Stimulated activated memory B cell treated with anti-CD40 and anti-IgM and Interleukin-4, amounts not matched to agents 10 μg/mL and 1 μg/mL and 100 μg/mL, for 72 hours (primary cell): ENCODE measurements at regions not wholly inside any gene's neighbourhood (a gene's known extent, or its start where the extent isn't known, plus 50 kb on each side); places are given as distances from the start of the nearest gene placed in this dataset.

Experiments
- ATAC-seq: fragments of 150-1000 bp; cut with Tn5 transposase; 2 replicates; pipeline ENCODE4 v1.10.0; 2021
- H3K27ac Mint-ChIP-seq: one replicate; pipeline ENCODE4 v1.8.0; 2022; ENCODE audit warnings: mild to moderate bottlenecking, mixed read lengths
- H3K27me3 Mint-ChIP-seq: one replicate; pipeline ENCODE4 v1.8.0; 2022; ENCODE audit warnings: mixed read lengths
- H3K36me3 Mint-ChIP-seq: one replicate; pipeline ENCODE4 v1.8.0; 2022; ENCODE audit warnings: mixed read lengths
- H3K4me1 Mint-ChIP-seq: one replicate; pipeline ENCODE4 v1.8.0; 2022; ENCODE audit warnings: mixed read lengths
- H3K4me3 Mint-ChIP-seq: one replicate; pipeline ENCODE4 v1.8.0; 2022; ENCODE audit warnings: mild to moderate bottlenecking, moderate library complexity, mixed read lengths
- H3K9me3 Mint-ChIP-seq: one replicate; pipeline ENCODE4 v1.8.0; 2022; ENCODE audit warnings: mixed read lengths

DNA sequence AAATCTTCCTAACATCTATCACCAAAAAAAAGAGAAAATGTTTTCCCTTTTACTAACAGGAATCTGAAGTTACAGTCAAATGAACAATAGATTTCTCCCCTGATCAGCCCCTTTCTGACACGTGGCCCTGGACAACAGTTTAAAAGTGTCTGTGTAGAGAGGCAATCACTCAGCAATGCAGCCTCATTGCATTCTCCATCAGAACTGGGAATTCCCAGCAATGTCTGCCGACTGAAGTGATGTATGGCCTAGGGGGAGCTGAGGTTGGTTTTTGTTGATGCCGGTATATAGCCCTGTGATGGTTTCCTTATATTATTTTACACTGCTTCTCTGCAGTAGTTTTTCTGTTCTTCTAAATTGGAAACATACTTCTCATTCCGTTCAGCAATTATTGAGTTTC, 904.3 kb upstream of the CDH8 start:
- H3K27ac Mint-ChIP-seq = no peak overlapping the region

DNA sequence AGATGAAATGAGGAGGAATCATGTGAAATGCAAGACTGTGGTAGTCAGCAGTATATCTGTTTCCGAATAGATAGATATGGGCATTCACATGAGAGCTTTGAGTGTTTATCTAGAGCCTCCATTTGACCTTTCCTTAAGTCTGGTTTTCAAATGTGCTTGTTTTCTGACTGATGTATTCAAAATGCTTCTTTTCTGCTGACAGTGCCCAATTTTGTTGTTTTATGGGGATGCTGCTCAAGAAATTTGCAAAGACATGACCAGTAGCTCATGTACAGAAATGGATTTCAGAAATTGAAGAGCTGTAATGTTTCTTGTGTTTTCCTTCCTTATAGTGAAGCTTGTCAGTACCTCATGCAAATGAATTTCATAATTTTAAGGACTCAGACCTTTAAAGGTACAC, 903.4 kb upstream of the CDH8 start:
- H3K9me3 Mint-ChIP-seq = peaks cover 3% of the 10 kb centered on the region
- no peaks in the 10 kb centered on the region for H3K36me3 Mint-ChIP-seq
- no peaks in the 10 kb centered on the region for H3K27me3 Mint-ChIP-seq
- ATAC-seq = no peak
- no peak overlapping the region for H3K4me3 Mint-ChIP-seq
- H3K27ac Mint-ChIP-seq = no peak overlapping the region
- H3K4me1 Mint-ChIP-seq = no peaks in the 10 kb centered on the region

More for the DNA sequence above, 904.3 kb upstream of the CDH8 start:
- Mint-ChIP-seq H3K9me3 (peaks cover 3% of the 10 kb centered on the region), H3K4me3 (no peak overlapping the region), H3K4me1 (no peaks in the 10 kb centered on the region), H3K27me3 (no peaks in the 10 kb centered on the region), H3K36me3 (no peaks in the 10 kb centered on the region)
- ATAC-seq = no peak

DNA sequence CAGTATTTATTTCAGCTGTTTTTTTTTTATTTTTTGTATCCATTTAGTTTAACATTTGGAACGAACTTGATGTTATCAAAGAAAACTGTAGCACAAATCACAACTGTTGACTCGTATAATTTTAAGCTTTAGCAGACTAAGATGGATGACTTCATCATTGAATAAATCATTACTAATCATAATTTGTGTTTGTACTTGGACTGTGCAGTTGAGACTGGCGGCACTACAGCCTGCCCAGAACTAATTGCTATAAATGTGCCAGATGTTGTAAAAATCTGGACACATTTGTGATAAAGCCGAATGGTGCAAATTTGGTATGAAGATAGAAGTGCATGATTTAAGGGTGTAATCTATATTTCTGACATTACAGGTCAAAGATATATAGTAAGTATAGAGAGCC, 897.7 kb upstream of the CDH8 start:
- no peaks in the 10 kb centered on the region for H3K9me3 Mint-ChIP-seq
- no peak overlapping the region for H3K27ac Mint-ChIP-seq
- H3K4me3 Mint-ChIP-seq = no peak overlapping the region
- H3K4me1 Mint-ChIP-seq = no peaks in the 10 kb centered on the region
- no peaks in the 10 kb centered on the region for H3K36me3 Mint-ChIP-seq
- ATAC-seq = no peak
- H3K27me3 Mint-ChIP-seq = no peaks in the 10 kb centered on the region

DNA sequence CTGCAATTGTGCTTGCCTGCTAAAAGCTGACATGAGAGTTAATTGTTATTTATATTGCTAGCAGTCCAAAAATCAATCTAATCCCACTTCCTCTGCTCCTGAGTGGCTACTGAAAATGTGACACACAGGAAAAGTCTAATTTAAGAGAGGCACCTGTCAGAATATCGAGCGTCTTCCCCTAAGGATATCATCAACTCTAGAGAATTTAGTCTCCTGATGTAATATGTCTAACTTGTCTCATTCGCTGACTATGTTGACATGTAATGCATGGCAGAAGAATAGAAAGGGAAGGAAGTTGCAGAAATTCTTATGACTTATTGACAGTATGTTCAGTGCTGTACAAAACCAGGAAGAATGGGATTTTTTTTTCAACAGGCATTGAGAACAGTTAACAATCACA, 893.4 kb upstream of the CDH8 start:
- Mint-ChIP-seq H3K4me3 (no peak overlapping the region), H3K9me3 (peaks cover 4% of the 10 kb centered on the region), H3K27me3 (no peaks in the 10 kb centered on the region), H3K27ac (no peak overlapping the region), H3K4me1 (no peaks in the 10 kb centered on the region), H3K36me3 (no peaks in the 10 kb centered on the region)
- no peak for ATAC-seq

DNA sequence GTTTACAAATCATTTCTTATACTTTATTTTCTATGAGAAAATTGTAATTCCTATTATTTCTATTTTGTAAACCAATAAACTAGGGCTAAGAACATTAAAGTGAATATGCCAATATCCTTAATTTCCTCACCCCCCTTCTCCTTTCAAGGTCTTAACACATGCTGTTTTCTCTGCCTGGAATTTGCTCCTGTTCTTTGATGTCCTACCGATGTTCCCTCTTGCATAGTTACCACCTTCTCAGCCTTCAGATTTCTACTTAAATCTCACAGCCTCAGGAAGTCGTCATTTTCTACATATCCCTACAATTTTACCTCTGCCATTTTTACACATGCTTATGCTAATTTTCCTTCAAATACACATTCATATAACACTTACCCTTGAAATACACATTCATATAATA, 890.9 kb upstream of the CDH8 start:
- Mint-ChIP-seq H3K9me3 (peaks cover 4% of the 10 kb centered on the region), H3K27ac (no peak overlapping the region), H3K27me3 (no peaks in the 10 kb centered on the region), H3K36me3 (no peaks in the 10 kb centered on the region), H3K4me3 (no peak overlapping the region), H3K4me1 (no peaks in the 10 kb centered on the region)
- no peak for ATAC-seq

DNA sequence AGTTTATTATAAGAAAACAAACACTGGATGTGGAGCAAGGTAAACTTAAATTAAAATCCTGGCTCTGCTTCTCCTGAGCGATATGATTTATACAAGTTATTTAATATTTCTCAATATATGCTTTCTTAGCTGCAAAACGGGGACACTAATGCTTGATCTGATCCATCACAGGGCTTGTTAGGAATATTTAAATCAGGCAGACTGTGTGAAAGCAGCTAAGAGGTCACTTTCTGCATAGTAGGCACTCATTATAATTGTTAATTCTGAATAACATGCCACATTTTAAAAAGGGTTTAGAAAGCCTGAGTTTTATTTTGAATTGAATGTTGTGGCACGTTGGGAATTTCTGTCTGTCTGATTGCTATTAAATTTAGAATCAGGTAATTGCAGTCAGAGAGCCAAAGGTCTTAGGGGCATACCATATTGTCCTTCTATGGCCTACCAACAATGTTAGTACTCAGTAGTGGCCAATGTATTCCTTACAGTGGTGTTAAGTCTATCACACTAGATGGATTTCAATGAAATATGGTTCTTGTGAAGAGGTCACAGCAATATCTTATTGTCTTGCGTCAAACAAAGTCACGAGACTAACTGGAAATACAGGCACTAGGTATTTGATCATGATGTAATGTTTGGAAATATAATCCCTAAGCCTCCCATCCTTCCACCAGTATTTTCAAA, 890.0 kb upstream of the CDH8 start:
- Mint-ChIP-seq H3K27ac (no peak overlapping the region), H3K9me3 (peaks cover 4% of the 10 kb centered on the region), H3K27me3 (no peaks in the 10 kb centered on the region), H3K4me1 (no peaks in the 10 kb centered on the region), H3K36me3 (no peaks in the 10 kb centered on the region), H3K4me3 (no peak overlapping the region)
- no peak for ATAC-seq

DNA sequence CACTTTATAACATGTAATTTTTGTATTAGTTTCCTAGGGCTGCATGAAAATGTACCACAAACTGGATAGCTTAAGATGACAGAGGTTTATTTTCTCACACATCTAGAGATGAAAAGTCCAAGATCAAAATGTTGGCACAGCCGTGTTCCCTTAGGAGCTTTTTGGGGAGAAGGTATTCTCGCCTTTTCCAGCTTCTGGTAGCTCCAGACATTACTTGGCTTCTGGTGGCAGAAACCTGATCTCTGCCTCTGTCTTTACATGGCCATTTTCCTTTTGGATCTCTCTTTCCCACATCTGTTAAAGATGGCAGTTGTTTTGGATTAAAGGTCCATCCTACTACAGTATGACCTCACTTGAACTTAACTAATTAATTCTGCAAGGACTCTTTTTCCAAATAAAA, 885.7 kb upstream of the CDH8 start:
- no peak for ATAC-seq
- no peaks in the 10 kb centered on the region for H3K27me3 Mint-ChIP-seq
- H3K4me1 Mint-ChIP-seq = no peaks in the 10 kb centered on the region
- H3K9me3 Mint-ChIP-seq = peaks cover 4% of the 10 kb centered on the region
- H3K27ac Mint-ChIP-seq = no peak overlapping the region
- no peaks in the 10 kb centered on the region for H3K36me3 Mint-ChIP-seq
- H3K4me3 Mint-ChIP-seq = no peak overlapping the region

DNA sequence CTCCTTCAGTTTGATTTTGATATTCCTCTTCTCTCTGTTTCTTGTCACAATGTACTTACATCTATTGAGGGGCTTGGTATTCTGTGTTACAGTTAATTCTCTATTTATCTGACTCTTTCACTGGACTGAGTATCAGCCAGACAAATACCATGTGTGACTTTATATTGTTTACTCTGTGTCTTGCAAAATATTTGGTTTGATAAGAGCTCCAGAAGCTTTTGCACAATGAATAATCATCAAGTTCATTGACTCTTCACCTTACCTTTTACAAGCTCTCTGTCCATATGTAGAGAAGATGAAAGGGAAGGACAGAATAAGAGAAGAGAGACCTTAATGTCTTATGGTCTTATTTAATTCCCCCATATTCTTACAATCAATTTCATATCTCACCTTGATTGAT, 877.7 kb upstream of the CDH8 start:
- Mint-ChIP-seq H3K4me3 (no peak overlapping the region), H3K27ac (no peak overlapping the region), H3K27me3 (no peaks in the 10 kb centered on the region), H3K4me1 (no peaks in the 10 kb centered on the region), H3K36me3 (no peaks in the 10 kb centered on the region), H3K9me3 (peaks cover 12% of the 10 kb centered on the region)
- ATAC-seq = no peak

DNA sequence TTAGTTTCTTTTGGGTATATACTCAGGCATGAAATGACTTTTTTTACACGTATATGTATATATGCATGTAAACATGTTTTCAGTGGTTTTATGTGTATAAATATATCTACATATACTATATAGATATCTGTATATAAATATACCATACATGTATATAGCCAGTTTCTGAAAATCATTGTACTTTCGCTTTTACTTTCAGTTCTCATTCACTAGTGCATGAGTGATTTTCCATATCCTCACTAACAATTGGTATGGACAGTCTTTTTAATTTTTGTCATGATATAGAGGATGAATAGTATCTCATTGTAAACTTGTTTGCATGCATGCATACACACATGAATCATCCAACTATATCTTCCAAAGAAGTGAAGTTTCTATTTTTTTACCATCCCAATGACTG, 877.1 kb upstream of the CDH8 start:
- Mint-ChIP-seq H3K27ac (no peak overlapping the region), H3K4me1 (no peaks in the 10 kb centered on the region), H3K27me3 (no peaks in the 10 kb centered on the region), H3K9me3 (peaks cover 12% of the 10 kb centered on the region), H3K36me3 (no peaks in the 10 kb centered on the region), H3K4me3 (no peak overlapping the region)
- ATAC-seq = no peak

DNA sequence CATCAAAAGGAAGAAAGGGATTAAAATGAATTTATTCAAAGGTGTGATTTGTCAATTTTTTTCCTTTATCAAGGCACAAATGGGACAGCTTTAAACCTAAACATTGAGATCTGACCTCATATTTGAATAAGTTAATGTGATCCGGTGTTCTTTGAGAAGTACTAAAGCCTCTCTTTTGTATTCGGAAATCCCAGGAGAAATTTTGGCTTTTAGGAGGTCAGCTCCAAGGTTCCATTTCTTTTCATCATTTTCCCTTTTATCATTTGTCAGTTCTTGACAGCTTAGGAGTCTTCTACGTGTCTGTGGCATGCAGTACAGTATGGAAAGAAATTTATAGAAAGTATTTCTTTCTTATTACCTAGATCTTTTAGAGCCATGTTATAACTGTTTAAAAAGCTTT, 873.4 kb upstream of the CDH8 start:
- no peak for ATAC-seq
- Mint-ChIP-seq H3K9me3 (peaks cover 12% of the 10 kb centered on the region), H3K27ac (no peak overlapping the region), H3K36me3 (no peaks in the 10 kb centered on the region), H3K4me1 (no peaks in the 10 kb centered on the region), H3K4me3 (no peak overlapping the region), H3K27me3 (no peaks in the 10 kb centered on the region)

DNA sequence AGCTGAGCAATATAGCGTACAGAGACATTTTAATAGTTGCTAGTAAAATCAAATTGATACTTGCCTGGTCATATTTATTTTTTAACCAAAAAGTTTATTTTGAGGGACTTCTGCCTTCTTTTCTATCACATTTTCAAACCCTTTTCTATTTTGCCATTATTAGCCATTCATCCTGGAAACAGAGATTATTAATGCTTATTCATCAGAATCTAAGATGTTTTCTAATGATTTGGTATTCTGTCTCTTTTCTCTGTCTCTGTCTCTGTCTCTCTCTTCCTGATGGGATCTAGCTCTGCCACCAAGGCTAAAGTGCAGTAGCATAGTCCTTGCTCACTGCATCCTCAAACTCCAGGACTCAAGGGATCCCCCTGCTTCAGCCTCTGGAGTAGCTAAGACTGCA, 871.3 kb upstream of the CDH8 start:
- ATAC-seq = no peak
- H3K36me3 Mint-ChIP-seq = no peaks in the 10 kb centered on the region
- H3K4me1 Mint-ChIP-seq = no peaks in the 10 kb centered on the region
- no peak overlapping the region for H3K27ac Mint-ChIP-seq
- no peaks in the 10 kb centered on the region for H3K27me3 Mint-ChIP-seq
- H3K4me3 Mint-ChIP-seq = no peak overlapping the region
- peaks cover 14% of the 10 kb centered on the region for H3K9me3 Mint-ChIP-seq

DNA sequence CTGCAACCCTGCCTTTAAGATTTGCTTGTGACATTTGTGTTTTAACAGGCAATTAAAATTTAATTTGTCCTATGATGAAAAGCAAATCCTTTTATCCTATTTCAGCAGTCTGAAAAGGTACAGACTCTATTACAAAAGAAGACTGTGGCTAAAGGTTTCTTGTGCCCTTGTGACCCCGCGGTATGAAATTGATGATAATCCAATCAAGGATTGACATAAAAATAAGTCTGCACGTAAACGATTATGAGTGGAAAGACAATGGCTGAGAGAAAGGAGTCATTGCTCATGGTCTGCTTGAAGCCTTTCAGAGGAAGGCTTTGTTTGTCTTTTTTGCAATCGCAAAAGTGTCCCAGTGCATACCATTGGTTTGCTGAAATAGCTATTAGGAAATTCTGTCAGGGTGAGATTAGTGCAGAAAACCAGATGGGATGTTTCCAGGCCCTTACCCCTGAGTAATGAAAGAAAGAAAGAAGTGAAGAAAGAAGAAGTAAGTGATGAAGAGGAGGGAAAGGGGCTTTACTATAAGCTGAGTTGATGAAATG, 867.8 kb upstream of the CDH8 start:
- Mint-ChIP-seq H3K9me3 (peaks cover 12% of the 10 kb centered on the region), H3K27ac (no peak overlapping the region)

DNA sequence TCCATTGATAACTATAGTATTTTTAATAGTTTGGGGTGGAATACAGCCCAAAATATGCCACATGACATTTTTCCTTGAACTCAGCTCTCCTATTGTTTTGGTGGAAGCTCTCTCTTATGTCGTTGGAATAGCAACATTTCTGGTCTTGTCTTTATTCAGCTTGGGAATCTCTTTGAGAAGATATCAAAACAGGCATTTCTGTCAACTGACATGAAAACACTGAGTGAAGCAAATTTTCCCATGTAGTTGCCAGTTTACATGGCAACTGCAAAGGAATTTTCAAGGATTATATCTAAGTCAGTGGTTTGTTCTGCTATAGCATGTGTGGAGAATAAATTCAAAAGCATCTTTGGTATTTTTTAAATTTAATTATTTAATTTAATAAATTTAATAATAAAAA, 863.5 kb upstream of the CDH8 start:
- Mint-ChIP-seq H3K36me3 (no peaks in the 10 kb centered on the region), H3K4me1 (no peaks in the 10 kb centered on the region), H3K4me3 (no peak overlapping the region), H3K27ac (no peak overlapping the region), H3K27me3 (no peaks in the 10 kb centered on the region), H3K9me3 (peaks cover 14% of the 10 kb centered on the region)
- ATAC-seq = no peak

More for the DNA sequence above, 867.8 kb upstream of the CDH8 start:
- no peak for ATAC-seq
- H3K27me3 Mint-ChIP-seq = no peaks in the 10 kb centered on the region
- no peak overlapping the region for H3K4me3 Mint-ChIP-seq
- H3K4me1 Mint-ChIP-seq = no peaks in the 10 kb centered on the region
- H3K36me3 Mint-ChIP-seq = no peaks in the 10 kb centered on the region

DNA sequence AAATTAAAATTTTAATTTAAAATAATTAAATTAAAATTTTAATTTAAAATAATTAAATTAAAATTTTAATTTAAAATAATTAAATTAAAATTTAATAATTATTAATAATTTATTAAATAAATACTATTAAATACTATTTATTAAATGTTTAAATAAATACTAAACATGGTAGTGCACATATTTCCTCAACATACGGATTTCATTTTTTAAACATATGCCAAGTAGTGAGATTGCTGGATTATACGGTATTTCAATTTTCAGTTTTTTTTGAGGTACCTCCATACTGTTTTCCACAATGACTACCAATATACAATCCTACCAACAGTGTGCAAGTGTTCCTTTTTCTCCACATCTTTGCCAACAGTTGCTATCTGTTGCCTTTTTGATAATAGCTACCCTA, 852.9 kb upstream of the CDH8 start:
- no peaks in the 10 kb centered on the region for H3K27me3 Mint-ChIP-seq
- H3K27ac Mint-ChIP-seq = no peak overlapping the region
- no peak for ATAC-seq
- H3K4me1 Mint-ChIP-seq = no peaks in the 10 kb centered on the region
- H3K4me3 Mint-ChIP-seq = no peak overlapping the region
- H3K9me3 Mint-ChIP-seq = peaks cover 8% of the 10 kb centered on the region
- no peaks in the 10 kb centered on the region for H3K36me3 Mint-ChIP-seq

DNA sequence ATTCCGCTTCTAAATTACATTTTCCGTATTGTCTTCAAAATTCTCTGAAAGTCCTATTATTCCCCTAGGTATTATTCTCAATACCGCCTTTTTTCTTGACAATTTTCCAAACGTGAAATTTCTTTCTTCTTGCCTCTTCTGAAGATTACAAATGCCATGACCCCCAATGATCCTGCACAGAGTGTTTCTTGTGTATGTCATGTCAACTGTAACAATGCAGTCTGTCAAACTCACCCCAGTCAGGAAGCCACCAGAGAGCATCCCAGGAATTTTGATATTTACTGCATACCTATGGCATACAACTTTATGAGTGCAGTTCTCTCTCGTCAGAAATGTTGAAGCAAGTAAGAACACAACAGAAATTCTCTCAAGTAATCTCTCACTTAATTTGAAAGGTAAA, 847.3 kb upstream of the CDH8 start:
- no peak overlapping the region for H3K4me3 Mint-ChIP-seq
- no peak for ATAC-seq

DNA sequence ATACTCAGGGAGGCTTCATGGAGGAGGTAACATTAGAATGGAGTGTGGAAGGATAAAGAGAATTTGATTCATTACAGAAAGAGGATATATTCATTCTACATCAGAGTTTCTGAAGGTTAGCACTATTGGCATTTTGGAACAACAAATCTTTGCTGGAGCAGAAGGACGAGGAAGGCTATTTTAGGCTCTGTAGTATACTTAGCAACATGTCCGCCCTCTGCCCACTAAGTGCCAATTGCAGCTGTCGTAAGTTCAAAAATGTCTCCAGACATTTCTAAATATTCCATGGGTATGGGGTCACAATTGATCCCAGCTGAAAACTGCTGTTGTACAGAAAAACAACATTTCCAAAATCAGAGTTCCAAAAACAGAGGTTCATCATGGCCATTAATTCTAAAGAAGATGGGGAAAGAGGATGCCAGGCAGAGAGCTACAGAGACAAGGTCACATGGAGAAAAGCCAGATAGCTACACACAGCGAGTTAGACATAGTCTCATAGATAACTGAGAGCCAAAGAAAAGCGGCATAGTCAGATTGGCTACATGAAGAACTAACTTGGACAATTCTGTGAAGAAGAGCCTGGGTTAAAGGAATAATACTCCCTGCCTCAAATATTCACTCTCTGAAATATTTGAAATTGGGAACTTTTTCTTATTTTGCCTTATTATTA, 846.4 kb upstream of the CDH8 start:
- Mint-ChIP-seq H3K4me1 (no peaks in the 10 kb centered on the region), H3K27ac (no peak overlapping the region), H3K27me3 (no peaks in the 10 kb centered on the region), H3K9me3 (peaks cover 12% of the 10 kb centered on the region), H3K4me3 (no peak overlapping the region), H3K36me3 (no peaks in the 10 kb centered on the region)
- ATAC-seq = no peak

More for the DNA sequence above, 847.3 kb upstream of the CDH8 start:
- H3K36me3 Mint-ChIP-seq = no peaks in the 10 kb centered on the region
- no peak overlapping the region for H3K27ac Mint-ChIP-seq
- no peaks in the 10 kb centered on the region for H3K4me1 Mint-ChIP-seq
- no peaks in the 10 kb centered on the region for H3K27me3 Mint-ChIP-seq
- peaks cover 13% of the 10 kb centered on the region for H3K9me3 Mint-ChIP-seq
